ENCODE measurements at regions not wholly inside any gene's neighbourhood (a gene's known extent, or its start where the extent isn't known, plus 50 kb on each side); places are given as distances from the start of the nearest gene placed in this dataset.

- DNase-seq (ENCODE audit: extremely low spot score): no peak
- no peak for TF ChIP-seq CTBP1 (IDR thresholded peaks at IDR 0.05; ENCODE audit: borderline replicate concordance)
- TF ChIP-seq FOXK2 (IDR thresholded peaks at IDR 0.05): no peak
- TF ChIP-seq HDGF (IDR thresholded peaks at IDR 0.05; ENCODE audit: borderline replicate concordance): no peak
- no peak for TF ChIP-seq LEF1 (IDR thresholded peaks at IDR 0.05; ENCODE audit: borderline replicate concordance)
- TF ChIP-seq PKNOX1 (IDR thresholded peaks at IDR 0.05): no peak
- no peak for TF ChIP-seq ARNT (IDR thresholded peaks at IDR 0.05)
- no peak for TF ChIP-seq FOXA1 (IDR thresholded peaks at IDR 0.05)
- TF ChIP-seq NFRKB (IDR thresholded peaks at IDR 0.05): no peak
- no peak for TF ChIP-seq FOXM1 (IDR thresholded peaks at IDR 0.05; ENCODE audit: borderline replicate concordance)
- no peak for TF ChIP-seq SUZ12 (IDR thresholded peaks at IDR 0.05)
- no peak for TF ChIP-seq ZNF384 (IDR thresholded peaks at IDR 0.05)
- TF ChIP-seq L3MBTL2 (conservative IDR thresholded peaks at IDR 0.05): no peak
- TF ChIP-seq BHLHE40 (IDR thresholded peaks at IDR 0.05; ENCODE audit: borderline replicate concordance): no peak
- TF ChIP-seq TARDBP (IDR thresholded peaks at IDR 0.05): no peak
- no peak for TF ChIP-seq ELF4 (IDR thresholded peaks at IDR 0.05)
- no peak for TF ChIP-seq SP1 (IDR thresholded peaks at IDR 0.05)
- ChIA-PET CTCF (no interaction called here), POLR2A (no interaction called here)
Measured at GRCh38 chr11:82539669-82540068, 194.0 kb downstream of the FAM181B start.

- no peak for TF ChIP-seq BHLHE40 (IDR thresholded peaks at IDR 0.05; ENCODE audit: borderline replicate concordance)
- no peak for DNase-seq (ENCODE audit: extremely low spot score)
- CTCF ChIA-PET: no interaction called here
- POLR2A ChIA-PET: no interaction called here
Measured at GRCh38 chr11:82536706-82537105, 197.0 kb downstream of the FAM181B start.

GRCh38 chr11:82533628-82534327, 199.9 kb downstream of the FAM181B start:
- no peak for DNase-seq (ENCODE audit: extremely low spot score)
- ChIA-PET POLR2A (no interaction called here), CTCF (no interaction called here)
- TF ChIP-seq SP1 (IDR thresholded peaks at IDR 0.05) (no peak), SUZ12 (IDR thresholded peaks at IDR 0.05) (no peak)

- ChIA-PET POLR2A (no interaction called here), CTCF (interaction anchor here (0.6 kb wide), 1 partner anchor 124 kb away, joined by 3 read pairs; no protein-coding TSS in a partner anchor)
- DNase-seq (ENCODE audit: extremely low spot score): no peak
- TF ChIP-seq HDGF (IDR thresholded peaks at IDR 0.05; ENCODE audit: borderline replicate concordance) (no peak), PKNOX1 (IDR thresholded peaks at IDR 0.05) (no peak), CTBP1 (IDR thresholded peaks at IDR 0.05; ENCODE audit: borderline replicate concordance) (no peak), FOXK2 (IDR thresholded peaks at IDR 0.05) (no peak), SP1 (IDR thresholded peaks at IDR 0.05) (no peak), NFRKB (IDR thresholded peaks at IDR 0.05) (no peak), ARNT (IDR thresholded peaks at IDR 0.05) (no peak), FOXM1 (IDR thresholded peaks at IDR 0.05; ENCODE audit: borderline replicate concordance) (no peak), ELF4 (IDR thresholded peaks at IDR 0.05) (no peak), BHLHE40 (IDR thresholded peaks at IDR 0.05; ENCODE audit: borderline replicate concordance) (no peak), L3MBTL2 (conservative IDR thresholded peaks at IDR 0.05) (no peak), TARDBP (IDR thresholded peaks at IDR 0.05) (no peak), FOXA1 (IDR thresholded peaks at IDR 0.05) (no peak)
Measured at GRCh38 chr11:82529936-82530335, 203.7 kb downstream of the FAM181B start.

GRCh38 chr11:82527081-82527584, 206.5 kb downstream of the FAM181B start:
- no peak for TF ChIP-seq ARNT (IDR thresholded peaks at IDR 0.05)
- TF ChIP-seq SUZ12 (IDR thresholded peaks at IDR 0.05): no peak
- TF ChIP-seq HDGF (IDR thresholded peaks at IDR 0.05; ENCODE audit: borderline replicate concordance): no peak
- no peak for TF ChIP-seq NFRKB (IDR thresholded peaks at IDR 0.05)
- no peak for TF ChIP-seq TARDBP (IDR thresholded peaks at IDR 0.05)
- no peak for TF ChIP-seq L3MBTL2 (conservative IDR thresholded peaks at IDR 0.05)
- TF ChIP-seq FOXK2 (IDR thresholded peaks at IDR 0.05): no peak
- no peak for TF ChIP-seq FOXA1 (IDR thresholded peaks at IDR 0.05)
- no peak for TF ChIP-seq SP1 (IDR thresholded peaks at IDR 0.05)
- TF ChIP-seq BHLHE40 (IDR thresholded peaks at IDR 0.05; ENCODE audit: borderline replicate concordance): no peak
- TF ChIP-seq FOXM1 (IDR thresholded peaks at IDR 0.05; ENCODE audit: borderline replicate concordance): no peak
- TF ChIP-seq ELF4 (IDR thresholded peaks at IDR 0.05): no peak
- no peak for TF ChIP-seq ZNF384 (IDR thresholded peaks at IDR 0.05)
- no peak for TF ChIP-seq PKNOX1 (IDR thresholded peaks at IDR 0.05)
- CTCF ChIA-PET: interaction anchor here (0.6 kb wide), 1 partner anchor 842 kb away, joined by 4 read pairs; no protein-coding TSS in a partner anchor
- DNase-seq (ENCODE audit: extremely low spot score): no peak
- POLR2A ChIA-PET: no interaction called here

GRCh38 chr11:82523141-82523540, 210.5 kb downstream of the FAM181B start:
- TF ChIP-seq NFRKB (IDR thresholded peaks at IDR 0.05) (no peak), HDGF (IDR thresholded peaks at IDR 0.05; ENCODE audit: borderline replicate concordance) (no peak), FOXM1 (IDR thresholded peaks at IDR 0.05; ENCODE audit: borderline replicate concordance) (no peak), ARNT (IDR thresholded peaks at IDR 0.05) (no peak), TARDBP (IDR thresholded peaks at IDR 0.05) (no peak), FOXA1 (IDR thresholded peaks at IDR 0.05) (no peak)
- CTCF ChIA-PET: no interaction called here
- no peak for DNase-seq (ENCODE audit: extremely low spot score)
- POLR2A ChIA-PET: no interaction called here
